DND-41 (cell line): ENCODE measurements at regions not wholly inside any gene's neighbourhood (a gene's known extent, or its start where the extent isn't known, plus 50 kb on each side); places are given as distances from the start of the nearest gene placed in this dataset.

Source experiments
- CTCF ChIP-seq: IDR thresholded peaks from 2 replicates; pipeline ENCODE4 v1.5.1; 2012; ENCODE audit warnings: borderline replicate concordance, low read length, moderate library complexity, mild to moderate bottlenecking; ENCODE audit not compliant: poor library complexity, severe bottlenecking; ENCODE audit errors: extremely low read depth
- EZH2 ChIP-seq: IDR thresholded peaks from 3 replicates; pipeline ENCODE4 v1.6.1; 2012; ENCODE audit warnings: borderline replicate concordance, low read depth, mild to moderate bottlenecking, moderate library complexity, low read length, inconsistent platforms; ENCODE audit not compliant: severe bottlenecking

- TF ChIP-seq CTCF = no peak
- no peak for TF ChIP-seq EZH2
These were observed 115.1 kb downstream of the NAB1 start for GRCh38 chr2:190763901-190764514.
